Stimulated activated CD4-positive, alpha-beta T cell treated with anti-CD3 and anti-CD28 coated beads, Interleukin-4, amount 100 ng/mL, for 4 hours (primary cell): ENCODE measurements at regions not wholly inside any gene's neighbourhood (a gene's known extent, or its start where the extent isn't known, plus 50 kb on each side); places are given as distances from the start of the nearest gene placed in this dataset.

Experiments used
- DNase-seq, 2 experiments: peaks; one replicate each; pipeline ENCODE4 v3.0.0-alpha.2; 2020

DNA sequence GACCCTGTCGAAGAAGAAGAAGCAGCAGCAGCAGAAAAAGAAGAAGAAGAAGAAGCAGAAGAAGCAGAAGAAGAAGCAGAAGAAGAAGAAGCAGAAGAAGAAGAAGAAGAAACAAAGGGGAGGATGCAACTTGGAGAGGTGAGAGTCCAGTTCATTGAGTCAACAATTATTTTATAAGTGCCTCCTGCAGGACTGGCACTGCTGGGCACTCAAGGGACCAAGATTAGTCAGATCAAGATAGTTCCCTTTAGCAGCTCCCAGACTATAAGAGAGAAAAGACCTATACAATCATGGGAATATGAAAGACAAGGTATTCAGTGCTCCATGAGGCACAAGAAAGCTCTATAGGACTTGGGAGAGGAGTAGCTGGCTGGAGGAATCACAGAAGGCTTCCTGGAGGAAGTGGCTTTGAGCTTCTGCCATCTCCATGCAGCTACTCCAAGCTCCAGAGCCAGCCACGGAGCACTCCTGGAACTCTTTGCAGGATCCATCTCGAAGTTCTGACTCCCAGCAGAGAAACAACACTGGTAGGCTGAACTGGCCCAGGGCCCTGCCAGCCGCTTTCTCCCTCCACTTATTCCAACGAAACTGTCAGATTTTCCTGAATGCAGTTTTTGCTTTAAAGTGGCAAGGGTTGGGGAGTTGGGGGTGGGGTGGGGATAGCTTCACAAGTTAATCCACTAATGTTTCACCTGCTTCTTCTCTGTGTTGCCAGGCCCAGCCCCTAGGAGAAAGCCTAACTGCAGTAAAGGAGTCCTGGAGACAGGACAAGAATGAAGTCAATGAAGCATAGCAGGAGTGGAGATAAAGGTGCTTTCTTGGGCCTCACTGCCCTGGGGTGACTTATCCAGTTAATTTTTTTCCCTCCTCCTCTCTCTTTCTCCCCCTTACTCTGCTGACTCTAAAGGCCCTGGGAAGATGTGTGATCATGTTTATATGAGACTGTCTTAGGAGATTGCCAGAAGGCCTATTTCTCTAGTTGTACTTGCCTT lies 140.1 kb upstream of the PARP11 start:
- DNase-seq, result no peak

DNA sequence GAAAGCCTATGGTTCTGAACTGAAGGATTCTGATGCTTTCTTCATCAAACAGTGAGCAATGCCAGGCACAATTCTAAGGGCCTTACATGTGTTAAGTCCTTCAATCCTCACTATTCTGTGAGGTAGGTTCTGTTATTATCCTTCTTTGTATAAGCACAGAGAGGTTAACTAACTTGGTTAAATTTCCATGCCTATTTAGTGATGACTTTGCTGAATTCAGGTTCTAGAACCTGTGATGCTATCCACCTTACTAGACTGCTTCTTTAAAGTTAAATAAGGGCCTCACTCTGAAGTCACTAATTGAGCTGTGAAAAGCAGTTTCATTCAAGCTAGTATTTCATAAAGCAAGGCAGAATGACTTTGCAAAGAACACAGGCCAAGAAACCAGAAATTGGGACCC lies 138.9 kb upstream of the PARP11 start:
- no peak for DNase-seq

DNA sequence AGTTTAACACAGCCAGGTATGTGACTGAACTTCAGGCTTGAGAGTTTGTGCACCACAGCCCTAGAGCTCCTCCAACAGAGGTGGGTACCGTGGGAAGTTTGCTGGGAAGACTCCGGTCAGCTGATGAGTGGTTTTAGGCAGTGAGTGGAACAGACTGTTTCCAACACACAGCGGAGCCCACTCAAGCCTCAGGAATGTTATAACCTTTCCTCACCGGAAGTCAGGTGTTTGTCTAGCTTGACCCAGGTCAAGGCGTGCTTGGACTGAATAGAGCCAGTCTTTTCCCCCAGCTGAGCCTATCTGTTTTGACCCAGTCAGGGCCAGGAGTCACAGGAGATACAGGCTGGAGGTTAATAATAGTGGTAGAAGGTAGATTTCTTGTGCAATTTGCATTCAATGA lies 138.4 kb upstream of the PARP11 start:
- DNase-seq, result no peak

DNA sequence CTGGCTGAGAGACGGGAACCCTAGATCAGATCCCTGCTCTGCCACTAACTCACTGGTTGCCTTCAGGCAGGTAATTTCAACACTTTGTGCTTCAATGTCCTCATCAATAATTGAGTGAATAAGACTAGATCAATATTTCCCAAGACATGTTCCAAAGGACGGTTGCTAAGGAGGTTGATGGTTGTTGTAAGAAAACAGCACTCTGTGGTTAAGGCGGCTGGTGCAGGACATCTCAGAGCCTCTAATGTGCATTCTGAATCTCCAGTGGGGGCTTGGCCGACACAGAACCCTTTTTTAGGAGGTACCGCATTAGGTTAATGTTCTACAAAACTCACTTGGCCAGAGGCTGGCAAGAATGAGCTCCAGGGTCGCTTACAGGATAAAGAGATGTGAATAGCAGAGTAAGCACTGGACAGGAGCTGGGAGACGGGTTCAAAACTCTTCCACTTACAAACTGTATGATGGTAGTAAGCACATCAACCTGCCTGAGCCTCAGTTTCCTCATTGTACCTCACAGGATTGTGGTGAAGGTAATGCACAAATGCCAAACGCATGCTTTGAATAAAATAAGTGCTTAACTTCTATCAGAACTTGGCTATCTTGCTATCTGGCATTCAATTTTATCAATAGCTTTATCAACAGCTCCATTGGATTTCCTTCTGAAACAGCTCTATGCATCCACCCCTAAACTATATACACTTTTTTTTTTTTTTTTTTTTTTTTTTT lies 136.9 kb upstream of the PARP11 start:
- no peak for DNase-seq

DNA sequence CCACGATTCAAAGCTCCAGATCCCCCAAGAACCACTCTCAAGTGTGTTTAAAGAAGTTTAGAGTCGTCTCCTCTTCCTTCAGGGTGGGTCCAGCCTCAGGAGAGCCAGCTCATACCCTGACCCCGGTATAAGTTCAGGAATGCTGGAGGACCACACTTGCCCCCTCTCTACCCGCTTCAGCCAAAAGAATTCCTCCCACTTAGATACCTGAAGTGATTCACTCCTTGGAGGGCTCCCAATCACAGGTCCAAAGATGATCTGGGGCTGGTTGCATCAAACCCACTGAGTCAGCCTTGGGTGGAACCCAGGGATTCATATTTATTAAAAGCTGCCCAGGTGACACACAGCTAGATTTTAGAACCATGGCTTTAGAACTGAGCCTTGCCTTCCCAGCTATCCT lies 133.5 kb upstream of the PARP11 start:
- DNase-seq, result no peak

DNA sequence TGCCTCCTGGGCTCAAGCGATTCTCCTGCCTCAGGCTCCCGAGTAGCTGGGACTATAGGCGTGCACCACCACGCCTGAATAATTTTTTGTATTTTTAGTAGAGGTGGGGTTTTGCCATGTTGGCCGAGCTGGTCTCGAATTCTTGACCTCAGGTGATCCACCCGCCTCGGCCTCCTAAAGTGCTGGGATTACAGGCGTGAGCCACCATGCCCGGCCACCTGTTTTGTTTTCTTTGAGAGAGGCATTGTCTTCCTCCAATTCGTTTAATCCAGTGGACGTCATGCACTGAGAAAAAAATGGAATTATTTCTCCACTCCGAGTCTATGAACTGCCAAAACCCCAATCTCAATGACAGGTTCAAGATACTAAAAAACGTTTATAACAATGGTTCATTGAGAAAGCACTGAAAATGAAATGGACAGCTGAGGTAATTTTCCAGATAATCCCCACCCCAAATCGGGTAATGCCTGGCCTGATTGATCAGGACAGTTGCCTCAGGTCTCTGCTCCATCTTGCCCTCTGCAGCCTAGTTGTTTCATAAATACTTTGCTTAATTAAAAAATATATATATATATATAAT lies 132.7 kb upstream of the PARP11 start:
- DNase-seq, result no peak

DNA sequence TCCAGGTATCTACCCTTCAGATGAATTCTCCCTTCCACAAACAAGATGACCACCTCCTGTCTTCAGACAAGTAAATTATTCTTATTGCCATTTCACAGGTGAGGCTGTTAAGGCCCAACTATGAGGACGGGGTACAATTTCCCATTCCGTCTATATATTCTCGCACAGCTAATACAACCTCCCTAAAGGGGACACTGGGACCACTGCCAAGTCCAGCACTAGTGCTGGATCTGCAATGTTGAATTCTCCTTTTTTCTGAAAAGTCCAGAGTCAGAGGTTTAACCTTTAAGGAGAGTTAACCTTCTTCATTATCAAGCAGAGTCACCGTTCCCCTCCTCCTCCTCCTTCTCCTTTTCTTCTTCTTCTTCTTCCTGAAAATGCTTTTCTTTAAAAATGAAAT lies 130.4 kb upstream of the PARP11 start:
- no peak for DNase-seq

- DNase-seq, result no peak
Observed at GRCh38 chr12:4002601-4003000, 129.4 kb upstream of the PARP11 start.

DNA sequence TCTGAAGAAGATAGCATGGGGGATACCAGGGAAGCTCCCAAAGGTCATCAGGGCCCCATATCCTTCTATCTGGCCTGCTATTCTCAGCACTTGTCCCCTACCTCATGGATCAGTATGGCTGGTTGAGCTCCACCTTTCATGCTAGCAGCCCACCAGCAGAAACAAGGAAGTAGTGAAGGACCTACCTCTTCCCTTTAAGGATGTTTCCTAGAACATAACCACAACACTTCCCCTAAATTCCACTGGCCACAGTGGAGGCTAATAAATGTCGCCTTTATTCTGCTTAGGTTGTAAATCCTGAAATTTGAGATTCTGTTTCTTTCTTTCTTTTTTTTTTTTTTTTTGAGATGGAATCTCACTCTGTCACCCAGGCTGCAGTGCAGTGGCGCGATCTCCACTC lies 128.6 kb upstream of the PARP11 start:
- DNase-seq, result no peak

DNA sequence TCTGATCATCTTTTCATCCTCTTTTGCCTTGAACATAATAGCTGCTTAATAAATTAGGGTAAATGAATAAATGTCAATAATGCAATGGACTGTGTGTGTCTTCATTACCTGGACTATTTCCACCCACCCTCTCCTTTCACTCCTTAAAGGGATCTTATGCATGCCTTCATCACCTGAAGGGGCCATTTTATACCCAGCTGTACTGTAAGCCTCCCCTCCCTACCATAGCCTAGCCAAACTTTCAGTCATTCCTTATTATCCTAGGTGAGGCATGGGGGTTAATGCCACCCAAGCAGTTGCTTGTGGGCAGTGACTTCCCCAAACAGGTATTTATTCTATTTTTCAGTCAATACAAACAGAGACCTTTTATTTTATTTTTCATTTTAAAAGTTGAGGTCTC lies 127.8 kb upstream of the PARP11 start:
- no peak for DNase-seq

GRCh38 chr12:3999904-4000303 lies 126.7 kb upstream of the PARP11 start:
- no peak for DNase-seq

- peak in 1 of 2 experiments; percentile 5 for DNase-seq
Observed at GRCh38 chr12:3998968-3999792, 126.0 kb upstream of the PARP11 start.

- DNase-seq, result no peak
Observed at GRCh38 chr12:3998397-3998796, 125.2 kb upstream of the PARP11 start.

DNA sequence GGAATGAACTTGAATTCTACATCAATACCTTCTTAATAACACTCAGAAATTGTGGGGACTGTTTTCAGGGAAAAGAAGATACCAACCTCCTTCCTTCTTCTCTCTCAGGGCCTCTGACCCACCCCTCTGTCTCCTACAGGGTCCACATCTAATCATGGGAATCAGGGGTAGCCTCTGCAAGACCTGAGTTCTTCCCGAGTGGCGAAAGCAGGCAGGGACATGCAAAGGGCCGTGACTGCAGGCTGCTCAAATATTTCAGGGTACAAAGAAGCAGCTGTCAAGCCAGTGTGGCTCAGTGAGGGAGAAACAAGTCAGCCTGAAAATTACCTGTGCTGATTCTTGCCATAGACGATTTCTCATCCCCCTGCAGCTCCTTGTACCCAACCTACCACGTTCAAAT lies 123.1 kb upstream of the PARP11 start:
- DNase-seq, result no peak

DNA sequence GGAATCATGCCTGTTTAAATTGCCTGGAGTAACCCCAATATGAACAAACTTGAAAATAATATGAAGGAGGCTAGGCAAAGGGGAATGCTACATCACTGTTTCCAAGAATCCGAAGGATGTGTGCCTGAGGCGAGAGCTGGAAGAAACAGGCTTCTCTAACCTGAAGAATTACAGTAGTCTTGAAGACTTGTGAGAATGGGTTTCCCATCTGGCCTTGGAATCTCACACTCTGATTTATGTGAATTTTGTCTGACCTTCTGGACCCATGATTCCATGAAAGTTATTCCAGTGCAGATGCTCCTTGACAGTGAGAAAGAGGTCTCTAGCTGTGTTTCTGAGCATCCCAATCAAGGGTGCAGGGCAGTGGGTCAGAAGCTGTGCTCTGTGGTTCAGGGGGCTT lies 122.1 kb upstream of the PARP11 start:
- DNase-seq, result no peak

- no peak for DNase-seq
Observed at GRCh38 chr12:3994500-3994899, 121.3 kb upstream of the PARP11 start.

DNA sequence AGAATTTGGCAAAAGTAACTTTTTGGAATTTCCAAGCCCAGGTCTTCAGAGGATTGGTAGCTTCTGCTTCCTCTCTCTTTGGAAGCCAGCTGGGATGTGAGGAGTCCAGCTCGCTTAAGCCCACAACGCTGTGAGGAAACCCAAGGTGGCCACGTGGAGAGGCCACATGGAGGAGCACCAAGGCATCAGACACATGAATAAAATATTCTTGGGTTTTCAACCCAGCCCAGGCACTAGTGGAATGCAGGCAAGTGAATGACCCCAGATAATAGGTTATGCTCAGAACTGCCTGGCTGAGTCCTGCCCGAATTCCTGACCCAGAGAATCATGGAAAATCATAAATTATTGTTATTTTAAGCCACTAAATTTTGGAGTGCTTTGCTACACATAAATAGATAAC lies 119.7 kb upstream of the PARP11 start:
- DNase-seq, result no peak

DNA sequence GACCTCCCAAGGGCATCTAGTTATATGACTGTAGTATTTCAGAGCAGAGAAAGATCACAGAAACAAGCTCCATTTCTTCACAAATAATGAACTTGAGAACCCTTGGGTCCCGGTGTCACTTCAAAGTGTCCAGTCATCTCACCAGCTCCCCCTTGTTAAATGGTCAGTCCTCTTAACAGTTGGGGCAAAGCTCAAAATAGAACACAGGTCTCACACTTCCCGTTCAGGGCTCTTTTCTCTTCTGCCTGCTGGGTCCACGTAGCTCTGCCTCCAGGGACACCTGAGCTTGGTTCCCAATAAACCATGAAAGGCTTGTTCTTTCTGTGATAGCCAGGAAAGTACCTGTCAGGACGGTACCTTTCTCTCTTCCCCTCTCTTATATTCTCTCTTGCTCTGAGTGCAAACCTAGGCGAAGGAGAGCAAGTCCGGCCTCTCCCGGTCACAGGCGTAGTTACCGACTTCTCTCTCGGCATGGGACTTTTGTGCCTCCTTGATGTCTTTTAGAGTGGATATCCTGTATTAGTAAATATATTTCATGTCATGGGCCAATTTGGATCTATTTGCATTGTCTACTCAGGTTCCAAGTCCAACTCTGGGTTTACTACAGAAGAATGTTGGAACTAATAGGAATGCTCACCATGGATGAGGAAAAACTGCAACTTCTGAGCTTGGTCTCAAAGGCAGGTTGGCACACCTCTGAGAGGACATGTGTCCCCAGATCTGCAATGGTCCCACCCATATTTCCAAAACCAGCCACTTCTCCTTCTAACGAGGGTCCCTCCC lies 118.8 kb upstream of the PARP11 start:
- DNase-seq, result no peak

GRCh38 chr12:3990501-3991280 lies 117.5 kb upstream of the PARP11 start:
- no peak for DNase-seq

DNA sequence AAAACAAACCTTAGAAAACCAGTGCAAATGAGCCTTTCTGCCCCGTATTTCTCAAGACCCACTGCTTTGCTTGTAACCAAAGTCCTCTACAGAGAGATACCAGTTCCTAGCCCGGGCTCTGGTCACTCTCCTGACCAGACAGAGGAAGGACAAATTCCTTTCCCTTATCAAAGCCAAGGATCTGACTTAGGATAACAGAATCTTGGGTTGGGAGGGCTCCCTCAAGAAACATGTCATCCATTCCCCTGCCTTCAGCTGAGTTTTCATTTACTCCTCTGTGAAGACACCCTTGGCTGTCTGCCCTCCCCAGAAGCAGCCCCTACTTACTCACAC lies 116.0 kb upstream of the PARP11 start:
- no peak for DNase-seq

DNA sequence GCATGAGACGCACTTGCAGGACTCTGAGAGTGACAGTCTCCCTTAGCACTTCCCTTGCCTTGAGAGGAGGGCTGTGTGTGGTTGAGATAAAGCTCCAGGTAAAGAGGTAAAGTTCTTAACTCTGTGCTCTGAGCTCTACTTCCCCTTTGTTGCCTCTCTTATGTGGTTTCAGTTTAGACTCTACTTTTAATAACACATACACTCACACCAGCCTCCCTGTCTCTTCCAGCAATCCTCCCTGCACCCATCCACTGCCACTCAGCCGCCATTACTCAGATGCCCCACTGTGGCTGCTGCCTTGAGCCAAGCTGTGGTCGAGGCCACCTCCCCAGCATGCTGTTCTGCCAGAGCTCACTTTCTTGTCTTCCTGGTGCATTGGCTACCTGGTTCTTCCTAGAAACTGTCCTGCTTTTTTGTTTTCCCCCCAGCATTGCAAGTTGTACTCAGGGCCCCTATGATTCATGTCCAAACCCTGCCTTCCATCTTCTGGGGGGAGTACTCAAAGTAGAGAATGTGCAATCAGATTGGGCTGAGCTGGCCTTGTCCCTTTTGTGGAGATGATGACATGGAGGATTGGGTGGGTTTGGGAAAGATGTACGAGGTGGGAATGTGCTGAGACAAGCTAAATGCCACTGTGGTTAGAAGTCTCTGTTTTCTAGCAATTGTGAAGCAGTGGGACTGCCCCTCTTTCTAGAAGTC lies 115.5 kb upstream of the PARP11 start:
- DNase-seq, result peak in 1 of 2 experiments; percentile 13
